Panc1 (cell line): ENCODE measurements at regions not wholly inside any gene's neighbourhood (a gene's known extent, or its start where the extent isn't known, plus 50 kb on each side); places are given as distances from the start of the nearest gene placed in this dataset.

ENCODE experiments used
- ATAC-seq: fragments of 200-7000 bp; cut with Tn5 transposase; 2 replicates; pipeline ENCODE4 v1.9.1; 2020; ENCODE audit warnings: mild to moderate bottlenecking, moderate library complexity
- BruUV-seq: library from RNA; stranded (reverse); fragments of 400-500 nt; replicated peaks from 2 replicates; lab custom pipeline; 2021; lab: Mats Ljungman, UMichigan
- CTCF ChIA-PET: fragments of 300-600 bp; sonication (Branson Sonifier 250); formaldehyde crosslinking; loops from one replicate; lab custom pipeline; 2022; ENCODE audit warnings: antibody characterized with exemption; lab: Charles Lee
- POLR2A ChIA-PET: fragments of 300-600 bp; sonication (Branson Sonifier 250); formaldehyde crosslinking; loops from one replicate; lab custom pipeline; 2022; ENCODE audit warnings: antibody characterized with exemption; lab: Charles Lee
- DNase-seq: peaks from one replicate; pipeline ENCODE4 v3.0.0-alpha.2; 2010; ENCODE audit warnings: low read depth, low spot score
- H3K27ac ChIP-seq: 2 replicates; pipeline ENCODE4 v1.5.1; 2011; ENCODE audit warnings: mild to moderate bottlenecking, low read length, inconsistent platforms
- H3K27me3 ChIP-seq: fragments of 200-500 bp; sonication (Bioruptor generic); 2 replicates; pipeline ENCODE4 v1.6.0; 2014; ENCODE audit warnings: low read length, inconsistent platforms; ENCODE audit not compliant: control insufficient read depth, insufficient read depth
- H3K36me3 ChIP-seq: fragments of 200-500 bp; sonication (Bioruptor generic); 2 replicates; pipeline ENCODE4 v1.5.1; 2014; ENCODE audit warnings: inconsistent platforms, mild to moderate bottlenecking, low read length, moderate library complexity; ENCODE audit not compliant: control insufficient read depth, insufficient read depth
- H3K4me1 ChIP-seq: 2 replicates; pipeline ENCODE4 v1.5.1; 2011; ENCODE audit warnings: inconsistent platforms, mild to moderate bottlenecking, low read length, moderate library complexity; ENCODE audit not compliant: control insufficient read depth, insufficient read depth
- H3K4me3 ChIP-seq, 2 experiments: 2 replicates each; pipeline ENCODE4 v1.5.1; 2011 to 2012; ENCODE audit warnings: low read depth in 2 of 2, low read length in 2 of 2, mild to moderate bottlenecking in 2 of 2, inconsistent platforms in 1 of 2, moderate library complexity in 1 of 2
- H3K9me3 ChIP-seq: fragments of 200-500 bp; sonication (Bioruptor generic); 2 replicates; pipeline ENCODE4 v1.5.1; 2014; ENCODE audit warnings: low read depth, mild to moderate bottlenecking, inconsistent platforms, low read length, moderate library complexity; ENCODE audit not compliant: control insufficient read depth, insufficient read depth
- CTCF ChIP-seq: fragments of 450-650 bp; IDR thresholded peaks from 2 replicates; pipeline ENCODE4 v1.5.1; 2017; ENCODE audit warnings: mild to moderate bottlenecking
- POLR2AphosphoS5 ChIP-seq: IDR thresholded peaks from 2 replicates; pipeline ENCODE4 v1.6.1; 2012; ENCODE audit warnings: mild to moderate bottlenecking, low read depth, low read length, moderate library complexity
- REST ChIP-seq, 2 experiments: IDR thresholded peaks; 2 replicates each; pipeline ENCODE4 v1.6.1; 2011 to 2012; ENCODE audit warnings: low read depth in 2 of 2, control low read depth in 1 of 2, low read length in 1 of 2, mild to moderate bottlenecking in 1 of 2, moderate library complexity in 1 of 2; ENCODE audit not compliant: insufficient read depth in 1 of 2
- SIN3A ChIP-seq: IDR thresholded peaks from 2 replicates; pipeline ENCODE4 v1.6.1; 2012; ENCODE audit warnings: low read depth, mild to moderate bottlenecking, low read length, moderate library complexity, borderline replicate concordance; ENCODE audit not compliant: insufficient read depth
- TCF7L2 ChIP-seq: IDR thresholded peaks from 2 replicates; pipeline ENCODE4 v1.6.1; 2011; ENCODE audit warnings: mild to moderate bottlenecking, low read depth, low read length, inconsistent platforms
- in situ Hi-C: cut with HindIII; loops from 2 replicates; pipeline ENCODE4 v1.10.0; 2016; ENCODE audit warnings: low sequenced_read_pairs, low pct_unique_long_range_greater_than_20kb
- intact Hi-C: fragments of 100-400 bp; cut with micrococcal nuclease; formaldehyde crosslinking; loops from one replicate; pipeline ENCODE4 v1.10.0; 2022; ENCODE audit not compliant: unreplicated experiment

GRCh38 chr5:179488975-179489374 is 61.4 kb upstream of the RUFY1 start:
- CTCF ChIA-PET: no interaction called here
- TF ChIP-seq REST (IDR thresholded peaks at IDR 0.05; ENCODE audit: insufficient read depth in 1 of 2, low read depth in 2 of 2, low read length in 1 of 2) (no peak), CTCF (no peak), POLR2AphosphoS5 (no peak), SIN3A (no peak), TCF7L2 (no peak)
- H3K27me3 ChIP-seq: no peaks in the 10 kb centered on the region
- H3K4me1 ChIP-seq: no peaks in the 10 kb centered on the region
- BruUV-seq: no TSS peak
- intact Hi-C loops: no loop called here
- H3K27ac ChIP-seq: no peak overlapping the region
- no peak overlapping the region for H3K4me3 ChIP-seq
- ATAC-seq: no peak
- no peak for DNase-seq
- in situ Hi-C loops: no loop called here
- H3K36me3 ChIP-seq: no peaks in the 10 kb centered on the region
- H3K9me3 ChIP-seq: no peaks in the 10 kb centered on the region
- POLR2A ChIA-PET: no interaction called here

GRCh38 chr5:179488491-179488890 is 61.9 kb upstream of the RUFY1 start:
- ChIA-PET POLR2A (no interaction called here), CTCF (no interaction called here)
- Histone ChIP-seq H3K36me3 (no peaks in the 10 kb centered on the region), H3K27me3 (no peaks in the 10 kb centered on the region), H3K9me3 (no peaks in the 10 kb centered on the region), H3K4me3 (no peak overlapping the region), H3K27ac (no peak overlapping the region), H3K4me1 (no peaks in the 10 kb centered on the region)
- in situ Hi-C loops: no loop called here
- no TSS peak for BruUV-seq
- no peak for ATAC-seq
- no peak for DNase-seq
- TF ChIP-seq TCF7L2 (no peak), REST (IDR thresholded peaks at IDR 0.05; ENCODE audit: insufficient read depth in 1 of 2, low read depth in 2 of 2, low read length in 1 of 2) (no peak), CTCF (no peak), POLR2AphosphoS5 (no peak), SIN3A (no peak)
- intact Hi-C loops: no loop called here
